Mesenchymal stem cell (in vitro differentiated cells and primary cell): ENCODE measurements at regions not wholly inside any gene's neighbourhood (a gene's known extent, or its start where the extent isn't known, plus 50 kb on each side); places are given as distances from the start of the nearest gene placed in this dataset.

ENCODE experiments used
- DNase-seq: peaks from one replicate; pipeline ENCODE4 v3.0.0-alpha.2; 2013
- H2AFZ ChIP-seq: one replicate; pipeline ENCODE4 v1.6.1; 2013; ENCODE audit warnings: low read depth, mild to moderate bottlenecking, control low read depth, inconsistent platforms, low read length, moderate library complexity
- H2AK5ac ChIP-seq: 2 replicates; pipeline ENCODE4 v1.6.1; 2013; ENCODE audit warnings: low read length, moderate library complexity, mild to moderate bottlenecking, inconsistent platforms; ENCODE audit not compliant: severe bottlenecking
- H2BK120ac ChIP-seq: one replicate; pipeline ENCODE4 v1.6.1; 2013; ENCODE audit warnings: low read depth, mild to moderate bottlenecking, inconsistent platforms, low read length, moderate library complexity
- H2BK12ac ChIP-seq, 2 experiments: one replicate each; pipeline ENCODE4 v1.6.1; 2013; ENCODE audit warnings: inconsistent platforms in 2 of 2, low read length in 2 of 2, mild to moderate bottlenecking in 2 of 2, moderate library complexity in 2 of 2, control low read depth in 1 of 2
- H2BK15ac ChIP-seq: one replicate; pipeline ENCODE4 v1.6.1; 2013; ENCODE audit warnings: mild to moderate bottlenecking, low read depth, inconsistent platforms; ENCODE audit not compliant: poor library complexity, severe bottlenecking
- H2BK5ac ChIP-seq: 2 replicates; pipeline ENCODE4 v1.6.1; 2013; ENCODE audit warnings: low read depth, mild to moderate bottlenecking, low read length, control low read depth, inconsistent platforms; ENCODE audit not compliant: poor library complexity, severe bottlenecking
- H3K14ac ChIP-seq, 2 experiments: one replicate each; pipeline ENCODE4 v1.6.1; 2013; ENCODE audit warnings: inconsistent platforms in 2 of 2, low read length in 2 of 2, control low read depth in 1 of 2, mild to moderate bottlenecking in 1 of 2, moderate library complexity in 1 of 2
- H3K18ac ChIP-seq, 2 experiments: one replicate each; pipeline ENCODE4 v1.6.1; 2013; ENCODE audit warnings: inconsistent platforms in 2 of 2, low read length in 2 of 2, control low read depth in 1 of 2, low read depth in 1 of 2, mild to moderate bottlenecking in 1 of 2
- H3K23ac ChIP-seq, 2 experiments: one replicate each; pipeline ENCODE4 v1.6.1; 2013; ENCODE audit warnings: inconsistent platforms in 2 of 2, low read length in 2 of 2, mild to moderate bottlenecking in 2 of 2, moderate library complexity in 2 of 2, control low read depth in 1 of 2
- H3K27ac ChIP-seq: 2 replicates; pipeline ENCODE4 v1.5.1; 2013; ENCODE audit warnings: mild to moderate bottlenecking, moderate library complexity, low read length, control low read depth, inconsistent platforms; ENCODE audit not compliant: poor library complexity, severe bottlenecking
- H3K27me3 ChIP-seq, 2 experiments: 2 replicates each; pipeline versions ENCODE4 v1.6.1 to v1.7.0; 2013; ENCODE audit warnings: low read length in 2 of 2, mild to moderate bottlenecking in 2 of 2, moderate library complexity in 2 of 2, control low read depth in 1 of 2, inconsistent platforms in 1 of 2; ENCODE audit not compliant: control insufficient read depth in 1 of 2, insufficient read depth in 1 of 2
- H3K36me3 ChIP-seq, 2 experiments: 2 replicates each; pipeline versions ENCODE4 v1.6.1 to v1.7.0; 2013; ENCODE audit warnings: low read length in 2 of 2, control low read depth in 1 of 2, inconsistent platforms in 1 of 2, low read depth in 1 of 2, mild to moderate bottlenecking in 1 of 2; ENCODE audit not compliant: insufficient read depth in 2 of 2, control insufficient read depth in 1 of 2
- H3K4ac ChIP-seq, 2 experiments: one replicate each; pipeline ENCODE4 v1.6.1; 2013; ENCODE audit warnings: inconsistent platforms in 2 of 2, low read length in 2 of 2, mild to moderate bottlenecking in 2 of 2, moderate library complexity in 2 of 2, control low read depth in 1 of 2, low read depth in 1 of 2
- H3K4me1 ChIP-seq: 2 replicates; pipeline ENCODE4 v1.6.1; 2013; ENCODE audit warnings: low read depth, low read length, control low read depth; ENCODE audit not compliant: control insufficient read depth, insufficient read depth
- H3K4me2 ChIP-seq: 2 replicates; pipeline ENCODE4 v1.6.1; 2013; ENCODE audit warnings: low read length, mild to moderate bottlenecking, inconsistent platforms; ENCODE audit not compliant: poor library complexity, severe bottlenecking
- H3K4me3 ChIP-seq, 2 experiments: 2 replicates each; pipeline versions ENCODE4 v1.5.1 to v1.7.0; 2013; ENCODE audit warnings: low read length in 2 of 2, mild to moderate bottlenecking in 2 of 2, control low read depth in 1 of 2, low read depth in 1 of 2; ENCODE audit not compliant: insufficient read depth in 1 of 2
- H3K79me1 ChIP-seq: replicated peaks from 2 replicates; pipeline ENCODE4 v1.6.1; 2013; ENCODE audit warnings: mild to moderate bottlenecking, control low read depth, low read length, inconsistent platforms; ENCODE audit not compliant: poor library complexity, severe bottlenecking
- H3K9ac ChIP-seq: 2 replicates; pipeline ENCODE4 v1.7.0; 2013; ENCODE audit warnings: mild to moderate bottlenecking, low read length, moderate library complexity
- H3K9me3 ChIP-seq: 2 replicates; pipeline ENCODE4 v1.7.0; 2013; ENCODE audit warnings: mild to moderate bottlenecking, low read length; ENCODE audit not compliant: control insufficient read depth
- H4K8ac ChIP-seq: one replicate; pipeline ENCODE4 v1.6.1; 2013; ENCODE audit warnings: inconsistent platforms, mild to moderate bottlenecking, low read length, moderate library complexity
- H4K91ac ChIP-seq: one replicate; pipeline ENCODE4 v1.6.1; 2013; ENCODE audit warnings: mild to moderate bottlenecking, low read length, inconsistent platforms
- WGBS: methylation state at CpG from one replicate; pipeline ENCODE4 v1.1.7; 2013; ENCODE audit warnings: mixed read lengths; 5-methylcytosine and 5-hydroxymethylcytosine counted together

- no peak overlapping the region for H4K8ac ChIP-seq
- no peak overlapping the region for H3K27ac ChIP-seq
- H2AK5ac ChIP-seq, result no peak overlapping the region
- H2AFZ ChIP-seq, result no peak overlapping the region
- H3K36me3 ChIP-seq, result no peaks in the 10 kb centered on the region
- no peak overlapping the region for H4K91ac ChIP-seq
- H3K18ac ChIP-seq, result no peak overlapping the region
- H2BK12ac ChIP-seq, result no peak overlapping the region
- H3K4me1 ChIP-seq, result no peaks in the 10 kb centered on the region
- H3K4me3 ChIP-seq, result no peak overlapping the region
- no peak overlapping the region for H2BK15ac ChIP-seq
- no peak overlapping the region for H3K9ac ChIP-seq
- no peaks in the 10 kb centered on the region for H3K79me1 ChIP-seq
- H3K14ac ChIP-seq, result no peak overlapping the region
- DNase-seq, result no peak
- H3K9me3 ChIP-seq, result no peaks in the 10 kb centered on the region
- no peak overlapping the region for H2BK5ac ChIP-seq
- H2BK120ac ChIP-seq, result no peak overlapping the region
- H3K4me2 ChIP-seq, result no peak overlapping the region
- H3K4ac ChIP-seq, result no peak overlapping the region
- no peak overlapping the region for H3K23ac ChIP-seq
- 80% methylated on average over 1 of the region's 3 CpGs for WGBS
- H3K27me3 ChIP-seq, result no peaks in the 10 kb centered on the region
These were observed 109.9 kb upstream of the SLC30A5 start for GRCh38 chr5:68983959-68984358.

GRCh38 chr5:68991279-68992084 is 102.3 kb upstream of the SLC30A5 start:
- Histone ChIP-seq H4K91ac (no peak overlapping the region), H2BK120ac (no peak overlapping the region), H3K4ac (no peak overlapping the region), H3K27ac (no peak overlapping the region), H4K8ac (no peak overlapping the region), H3K36me3 (no peaks in the 10 kb centered on the region), H3K23ac (no peak overlapping the region), H3K4me2 (no peak overlapping the region), H3K4me3 (no peak overlapping the region), H2AFZ (no peak overlapping the region), H3K4me1 (no peaks in the 10 kb centered on the region), H3K79me1 (no peaks in the 10 kb centered on the region), H3K27me3 (no peaks in the 10 kb centered on the region), H2AK5ac (no peak overlapping the region), H3K9me3 (no peaks in the 10 kb centered on the region), H3K9ac (no peak overlapping the region), H3K14ac (no peak overlapping the region), H2BK5ac (no peak overlapping the region), H2BK12ac (no peak overlapping the region), H2BK15ac (no peak overlapping the region), H3K18ac (no peak overlapping the region)
- no CpG with 5 or more reads among the region's 1 CpG for WGBS
- no peak for DNase-seq

GRCh38 chr5:68994645-68995044 is 99.2 kb upstream of the SLC30A5 start:
- Histone ChIP-seq H3K18ac (no peak overlapping the region), H3K4me2 (no peak overlapping the region), H3K36me3 (no peaks in the 10 kb centered on the region), H4K8ac (no peak overlapping the region), H3K79me1 (no peaks in the 10 kb centered on the region), H2BK12ac (no peak overlapping the region), H3K9ac (no peak overlapping the region), H2BK15ac (no peak overlapping the region), H3K9me3 (no peaks in the 10 kb centered on the region), H2AK5ac (no peak overlapping the region), H3K4ac (no peak overlapping the region), H3K4me3 (no peak overlapping the region), H3K4me1 (no peaks in the 10 kb centered on the region), H3K27ac (no peak overlapping the region), H3K27me3 (no peaks in the 10 kb centered on the region), H2BK5ac (no peak overlapping the region), H4K91ac (no peak overlapping the region), H2BK120ac (no peak overlapping the region), H3K14ac (no peak overlapping the region), H3K23ac (no peak overlapping the region), H2AFZ (no peak overlapping the region)
- DNase-seq, result peak; percentile 22
- WGBS, result 49% methylated on average over 4 of the region's 4 CpGs

- Histone ChIP-seq H3K18ac (no peak overlapping the region), H3K4me2 (no peak overlapping the region), H3K9me3 (no peaks in the 10 kb centered on the region), H3K23ac (no peak overlapping the region), H3K79me1 (no peaks in the 10 kb centered on the region), H2BK120ac (no peak overlapping the region), H2AFZ (no peak overlapping the region), H2BK5ac (no peak overlapping the region), H2AK5ac (no peak overlapping the region), H3K14ac (no peak overlapping the region), H3K27ac (no peak overlapping the region), H3K4me1 (no peaks in the 10 kb centered on the region), H3K9ac (no peak overlapping the region), H3K36me3 (no peaks in the 10 kb centered on the region), H4K8ac (no peak overlapping the region), H3K27me3 (no peaks in the 10 kb centered on the region), H2BK12ac (no peak overlapping the region), H4K91ac (no peak overlapping the region), H3K4me3 (no peak overlapping the region), H3K4ac (no peak overlapping the region), H2BK15ac (no peak overlapping the region)
- no peak for DNase-seq
- 73% methylated on average over 9 of the region's 11 CpGs for WGBS
These were observed 97.8 kb upstream of the SLC30A5 start for GRCh38 chr5:68995845-68996545.
